ENCODE measurements at regions not wholly inside any gene's neighbourhood (a gene's known extent, or its start where the extent isn't known, plus 50 kb on each side); places are given as distances from the start of the nearest gene placed in this dataset.

DNA sequence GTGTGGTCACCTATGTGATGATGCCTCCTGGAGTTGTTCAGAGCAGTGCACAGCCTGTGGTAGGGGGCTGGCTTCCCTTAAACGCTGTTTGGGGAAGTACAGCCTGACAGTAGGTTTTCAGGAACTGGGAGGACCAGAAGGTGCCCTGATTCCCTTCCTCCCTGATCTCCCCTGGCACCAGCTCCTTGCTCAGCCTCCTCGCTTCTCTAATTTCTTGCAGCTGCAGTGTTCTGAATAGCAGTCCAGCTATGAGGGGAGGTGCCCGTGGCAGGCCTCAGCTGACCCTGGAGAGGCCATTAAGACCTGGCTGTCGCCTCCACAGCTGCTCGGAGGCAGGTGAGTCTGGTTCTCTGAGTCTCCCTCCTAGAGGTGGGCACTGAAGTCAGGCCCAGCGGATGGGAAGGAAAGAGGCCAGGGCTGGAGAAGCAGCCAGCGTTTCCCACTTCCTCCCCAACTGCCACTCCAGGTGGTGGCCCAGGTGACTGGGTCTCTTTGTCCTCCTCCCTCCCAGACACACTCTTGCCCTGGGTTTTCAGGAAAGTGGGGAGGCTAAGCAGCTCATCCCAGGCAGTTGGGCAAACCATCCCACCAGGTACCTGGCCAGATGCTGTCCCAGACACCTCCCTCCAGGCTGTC lies 52.0 kb upstream of the RPL11 start:
- DNase-seq (ENCODE audit: low read depth) = no peak
- TF ChIP-seq, protein P1, sequence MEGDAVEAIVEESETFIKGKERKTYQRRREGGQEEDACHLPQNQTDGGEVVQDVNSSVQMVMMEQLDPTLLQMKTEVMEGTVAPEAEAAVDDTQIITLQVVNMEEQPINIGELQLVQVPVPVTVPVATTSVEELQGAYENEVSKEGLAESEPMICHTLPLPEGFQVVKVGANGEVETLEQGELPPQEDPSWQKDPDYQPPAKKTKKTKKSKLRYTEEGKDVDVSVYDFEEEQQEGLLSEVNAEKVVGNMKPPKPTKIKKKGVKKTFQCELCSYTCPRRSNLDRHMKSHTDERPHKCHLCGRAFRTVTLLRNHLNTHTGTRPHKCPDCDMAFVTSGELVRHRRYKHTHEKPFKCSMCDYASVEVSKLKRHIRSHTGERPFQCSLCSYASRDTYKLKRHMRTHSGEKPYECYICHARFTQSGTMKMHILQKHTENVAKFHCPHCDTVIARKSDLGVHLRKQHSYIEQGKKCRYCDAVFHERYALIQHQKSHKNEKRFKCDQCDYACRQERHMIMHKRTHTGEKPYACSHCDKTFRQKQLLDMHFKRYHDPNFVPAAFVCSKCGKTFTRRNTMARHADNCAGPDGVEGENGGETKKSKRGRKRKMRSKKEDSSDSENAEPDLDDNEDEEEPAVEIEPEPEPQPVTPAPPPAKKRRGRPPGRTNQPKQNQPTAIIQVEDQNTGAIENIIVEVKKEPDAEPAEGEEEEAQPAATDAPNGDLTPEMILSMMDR (IDR thresholded peaks at IDR 0.05; ENCODE audit: insufficient read depth, low read depth, low read length, missing control alignments) = no peak
- H3K4me3 ChIP-seq (ENCODE audit: low read length) = no peak overlapping the region

DNA sequence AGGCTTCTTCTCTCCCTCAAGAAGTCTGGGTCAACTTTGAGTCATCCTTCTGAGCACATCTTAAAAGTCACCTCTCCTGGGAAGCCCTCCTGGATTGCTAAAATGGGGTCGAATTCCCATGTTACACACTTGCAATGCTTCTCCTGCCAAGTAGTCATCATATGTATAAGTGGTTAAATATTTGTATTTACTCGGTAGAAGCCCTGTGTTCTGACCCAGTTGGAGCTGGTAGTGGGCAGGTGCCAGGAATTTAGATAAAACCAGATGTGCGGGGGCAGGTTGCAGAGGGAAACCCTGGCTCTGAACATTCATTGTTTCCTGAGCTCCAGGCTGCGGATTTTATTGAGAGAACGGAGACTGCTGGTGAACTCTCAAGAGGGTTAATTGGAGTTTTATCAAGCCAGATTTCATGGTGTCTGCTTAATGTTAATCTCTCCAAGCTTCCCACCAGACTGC lies 52.8 kb upstream of the RPL11 start:
- DNase-seq (ENCODE audit: low read depth) = no peak
- TF ChIP-seq, protein P1 (IDR thresholded peaks at IDR 0.05; ENCODE audit: insufficient read depth, low read depth, low read length, missing control alignments) = no peak

DNA sequence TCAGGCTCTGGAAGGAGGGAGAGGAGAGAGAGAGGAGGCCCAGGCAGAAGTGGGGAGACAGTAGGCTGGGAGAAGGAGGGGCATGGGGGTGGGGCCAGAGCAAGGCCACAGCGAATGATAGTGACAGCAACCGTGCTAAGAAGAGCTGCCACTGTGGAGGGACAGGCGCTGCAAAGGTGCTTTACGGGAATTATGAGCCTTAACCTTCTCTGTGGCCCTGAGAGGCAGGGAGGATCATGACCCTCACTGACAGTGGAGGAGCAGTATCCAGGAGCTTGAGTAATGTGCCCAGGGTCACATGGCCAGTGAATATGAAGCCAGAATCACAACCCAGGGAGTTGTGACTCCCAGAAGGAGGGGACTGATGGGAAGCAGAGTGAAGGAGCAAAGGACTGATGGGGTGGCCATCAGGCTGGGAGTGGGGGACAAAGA lies 53.4 kb upstream of the RPL11 start:
- TF ChIP-seq, protein P1 (IDR thresholded peaks at IDR 0.05; ENCODE audit: insufficient read depth, low read depth, low read length, missing control alignments) = no peak
- no peak overlapping the region for H3K4me3 ChIP-seq (ENCODE audit: low read length)
- no peak for DNase-seq (ENCODE audit: low read depth)

More for the DNA sequence above, 52.8 kb upstream of the RPL11 start:
- no peak overlapping the region for H3K4me3 ChIP-seq (ENCODE audit: low read length)

DNA sequence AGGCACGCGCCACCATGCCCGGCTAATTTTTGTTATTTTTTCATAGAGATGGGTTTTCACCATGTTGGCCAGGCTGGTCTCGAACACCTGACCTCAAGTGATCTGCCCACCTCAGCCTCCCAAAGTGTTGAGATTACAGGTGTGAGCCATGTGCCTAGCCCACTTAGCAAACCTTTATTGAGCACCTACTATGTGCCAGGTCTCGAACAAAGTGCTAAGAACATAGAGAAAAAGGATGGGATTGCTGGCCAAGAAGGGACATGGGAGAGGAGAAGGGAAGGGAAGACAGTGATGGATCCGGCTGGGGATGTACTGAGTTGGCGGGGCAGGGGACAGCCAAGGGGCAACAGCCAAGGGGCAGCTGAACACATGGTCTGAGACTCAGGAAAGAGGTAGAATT lies 55.6 kb upstream of the RPL11 start:
- H3K4me3 ChIP-seq (ENCODE audit: low read length) = no peak overlapping the region
- DNase-seq (ENCODE audit: low read depth) = no peak
- TF ChIP-seq, protein P1 (IDR thresholded peaks at IDR 0.05; ENCODE audit: insufficient read depth, low read depth, low read length, missing control alignments) = no peak

DNA sequence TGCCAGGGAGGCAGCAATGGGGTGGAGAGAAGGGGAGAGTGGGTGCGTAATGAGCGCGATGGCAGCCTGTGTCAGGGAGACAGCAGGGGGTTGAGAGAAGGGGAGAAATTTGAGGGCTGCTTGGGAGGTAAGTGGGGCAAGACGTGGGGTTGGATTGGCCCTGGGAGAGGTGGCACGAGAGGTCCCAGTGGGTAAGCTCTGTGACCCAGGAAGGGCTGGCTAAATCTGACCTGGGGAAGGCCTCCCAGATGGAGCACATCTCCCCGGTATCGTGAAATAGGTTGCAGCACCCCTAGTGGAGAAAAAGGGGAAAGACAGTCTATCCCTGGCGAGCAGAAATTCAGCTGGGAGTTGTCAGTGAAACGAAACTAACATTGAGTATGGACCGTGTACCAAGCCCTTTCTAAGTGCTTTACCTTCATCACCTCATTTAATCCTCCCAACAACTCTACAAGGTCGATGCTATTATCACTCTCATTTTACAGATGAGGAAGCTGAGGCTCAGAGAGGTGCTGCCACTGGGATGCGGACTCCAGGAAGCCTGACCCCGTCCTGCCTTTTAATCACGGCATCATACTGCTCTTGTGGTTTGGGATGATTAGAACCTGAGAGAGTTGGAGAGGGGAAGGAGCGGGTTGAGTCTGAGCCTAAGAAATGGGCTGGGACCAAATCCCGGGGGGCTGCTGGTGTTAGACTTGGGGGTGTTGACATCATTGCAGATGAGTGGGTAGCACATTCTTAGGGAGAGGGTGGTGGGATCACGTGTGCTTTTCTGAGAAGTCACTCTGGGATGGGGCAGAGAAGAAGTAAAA lies 56.6 kb upstream of the RPL11 start:
- TF ChIP-seq, protein P1 (IDR thresholded peaks at IDR 0.05; ENCODE audit: insufficient read depth, low read depth, low read length, missing control alignments) = peak; percentile 95
- peak; percentile 66 for DNase-seq (ENCODE audit: low read depth)
- H3K4me3 ChIP-seq (ENCODE audit: low read length) = peak overlapping the region; percentile 1

DNA sequence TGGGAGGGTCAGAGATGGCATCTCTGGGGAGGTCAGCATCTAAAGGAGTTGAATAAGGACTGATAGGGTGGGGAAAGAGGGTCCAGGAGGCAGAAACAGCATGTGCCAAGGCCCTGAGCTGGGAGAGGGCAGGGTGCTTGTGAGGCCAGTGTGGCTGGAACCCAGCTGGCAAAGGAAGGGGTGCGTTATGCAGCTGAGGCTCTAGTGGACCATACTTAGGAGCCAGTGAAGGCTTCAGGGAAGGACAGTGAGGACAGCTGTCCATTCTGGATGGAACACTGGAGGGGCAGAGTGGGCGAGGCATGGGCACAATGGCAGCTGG lies 57.1 kb upstream of the RPL11 start:
- H3K4me3 ChIP-seq (ENCODE audit: low read length) = no peak overlapping the region
- TF ChIP-seq, protein P1 (IDR thresholded peaks at IDR 0.05; ENCODE audit: insufficient read depth, low read depth, low read length, missing control alignments) = no peak
- DNase-seq (ENCODE audit: low read depth) = no peak
